Activated CD8-positive, alpha-beta T cell treated with anti-CD3 and anti-CD28 coated beads for 36 hours (primary cell): ENCODE measurements at regions not wholly inside any gene's neighbourhood (a gene's known extent, or its start where the extent isn't known, plus 50 kb on each side); places are given as distances from the start of the nearest gene placed in this dataset.
A peak's percentile ranks its signal among the peaks of the same experiment; 100 is the strongest.

Experiments
- ATAC-seq: fragments of 200-7000 bp; cut with Tn5 transposase; one replicate; pipeline ENCODE4 v1.10.0; 2021; ENCODE audit warnings: mild to moderate bottlenecking, moderate library complexity
- CTCF ChIA-PET: fragments of 350-600 bp; sonication (Branson Sonifier 250); formaldehyde crosslinking; loops from one replicate; lab custom pipeline; 2021; ENCODE audit warnings: antibody characterized with exemption; lab: Charles Lee
- POLR2A ChIA-PET: fragments of 350-600 bp; sonication (Branson Sonifier 250); formaldehyde crosslinking; loops from one replicate; lab custom pipeline; 2021; ENCODE audit warnings: antibody characterized with exemption; lab: Charles Lee
- DNase-seq: peaks from one replicate; pipeline ENCODE4 v3.0.0-alpha.2; 2020
- H3K27ac Mint-ChIP-seq: one replicate; pipeline ENCODE4 v1.8.0; 2021; ENCODE audit warnings: mild to moderate bottlenecking, mixed read lengths
- H3K27me3 Mint-ChIP-seq: one replicate; pipeline ENCODE4 v1.8.0; 2021; ENCODE audit warnings: mixed read lengths
- H3K36me3 Mint-ChIP-seq: one replicate; pipeline ENCODE4 v1.8.0; 2021; ENCODE audit warnings: low read depth, mixed read lengths
- H3K4me1 Mint-ChIP-seq: one replicate; pipeline ENCODE4 v1.8.0; 2021; ENCODE audit warnings: low read depth, mixed read lengths
- H3K4me3 Mint-ChIP-seq: one replicate; pipeline ENCODE4 v1.8.0; 2021; ENCODE audit warnings: mild to moderate bottlenecking, moderate library complexity, mixed read lengths
- H3K9me3 Mint-ChIP-seq: one replicate; pipeline ENCODE4 v1.8.0; 2021; ENCODE audit warnings: mixed read lengths
- CTCF ChIP-seq: fragments of 200-600 bp; IDR thresholded peaks from one replicate; pipeline ENCODE4 v1.8.0; 2022; ENCODE audit warnings: antibody characterized with exemption, mild to moderate bottlenecking
- intact Hi-C: fragments of 100-400 bp; cut with micrococcal nuclease; formaldehyde crosslinking; loops from one replicate; pipeline ENCODE4 v1.10.0; 2022

DNA sequence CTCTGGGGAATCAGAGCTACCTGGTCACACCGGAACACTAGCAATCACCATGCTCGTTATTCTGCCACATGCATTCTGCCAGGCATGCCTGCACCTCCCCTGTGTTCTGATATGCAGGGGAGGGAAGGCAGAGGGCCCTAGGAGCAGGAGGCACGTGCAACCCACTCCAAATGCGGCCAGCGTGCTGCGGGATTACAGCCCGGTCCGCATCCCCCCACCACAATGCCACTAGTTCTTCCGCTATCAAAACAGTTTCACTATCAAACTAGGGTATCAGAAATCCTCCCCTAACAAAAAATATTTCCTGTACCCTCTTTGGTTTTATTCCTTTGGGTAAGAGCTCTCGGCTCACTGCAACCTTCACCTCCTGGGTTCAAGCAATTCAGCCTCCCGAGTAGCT, 223.2 kb upstream of the IGF1R start:
- no peak for TF ChIP-seq CTCF
- ChIA-PET POLR2A (no interaction called here), CTCF (interaction anchor here (1.6 to 1.8 kb wide), 2 partner anchors 94 to 113 kb away, joined by 4 to 6 read pairs; no protein-coding TSS in a partner anchor)
- ATAC-seq (no peak), DNase-seq (no peak)
- Mint-ChIP-seq H3K4me3 (no peak overlapping the region), H3K27me3 (peaks cover 49% of the 10 kb centered on the region), H3K36me3 (no peaks in the 10 kb centered on the region), H3K9me3 (no peaks in the 10 kb centered on the region), H3K27ac (no peak overlapping the region), H3K4me1 (peaks cover 6% of the 10 kb centered on the region)
- intact Hi-C loops, result loop anchor here (10.0 kb wide), 1 partner anchor 520 kb away; no protein-coding TSS in a partner anchor

GRCh38 chr15:98427321-98427720, 221.0 kb upstream of the IGF1R start:
- H3K9me3 Mint-ChIP-seq, result no peaks in the 10 kb centered on the region
- intact Hi-C loops, result loop anchor here (10.0 kb wide), 1 partner anchor 523 kb away; no protein-coding TSS in a partner anchor
- ChIA-PET POLR2A (no interaction called here), CTCF (interaction anchor here (0.9 to 3.3 kb wide), 9 partner anchors 22 to 531 kb away, joined by 3 to 37 read pairs (median 4); no protein-coding TSS in a partner anchor)
- no peak for ATAC-seq
- no peak overlapping the region for H3K4me3 Mint-ChIP-seq
- no peak overlapping the region for H3K27ac Mint-ChIP-seq
- DNase-seq, result no peak
- no peaks in the 10 kb centered on the region for H3K36me3 Mint-ChIP-seq
- no peak for TF ChIP-seq CTCF
- H3K4me1 Mint-ChIP-seq, result peaks cover 3% of the 10 kb centered on the region
- peaks cover 44% of the 10 kb centered on the region for H3K27me3 Mint-ChIP-seq

GRCh38 chr15:98428253-98428989, 219.9 kb upstream of the IGF1R start:
- intact Hi-C loops, result loop anchor here (10.0 kb wide), 1 partner anchor 524 kb away; no protein-coding TSS in a partner anchor
- Mint-ChIP-seq H3K9me3 (no peaks in the 10 kb centered on the region), H3K27me3 (peaks cover 35% of the 10 kb centered on the region), H3K4me3 (peak overlapping the region; percentile 43), H3K36me3 (no peaks in the 10 kb centered on the region), H3K27ac (no peak overlapping the region), H3K4me1 (peaks cover 3% of the 10 kb centered on the region)
- DNase-seq (peak; percentile 67), ATAC-seq (peak; percentile 88)
- ChIA-PET CTCF (interaction anchor here (0.6 to 3.3 kb wide), 26 partner anchors 8 to 532 kb away, joined by 3 to 37 read pairs (median 3); no protein-coding TSS in a partner anchor), POLR2A (interaction anchor here (0.6 kb wide), 1 partner anchor 120 kb away, joined by 4 read pairs; no protein-coding TSS in a partner anchor)
- TF ChIP-seq CTCF, result peak; percentile 80

- Mint-ChIP-seq H3K27me3 (peaks cover 34% of the 10 kb centered on the region), H3K27ac (no peak overlapping the region), H3K9me3 (no peaks in the 10 kb centered on the region), H3K4me1 (peaks cover 3% of the 10 kb centered on the region), H3K4me3 (no peak overlapping the region), H3K36me3 (no peaks in the 10 kb centered on the region)
- DNase-seq (no peak), ATAC-seq (no peak)
- no peak for TF ChIP-seq CTCF
- POLR2A ChIA-PET, result no interaction called here
- intact Hi-C loops, result no loop called here
- CTCF ChIA-PET, result interaction anchor here (1.8 kb wide), 1 partner anchor 9 kb away, joined by 5 read pairs; no protein-coding TSS in a partner anchor
These were observed 217.2 kb upstream of the IGF1R start for GRCh38 chr15:98431171-98431570.

DNA sequence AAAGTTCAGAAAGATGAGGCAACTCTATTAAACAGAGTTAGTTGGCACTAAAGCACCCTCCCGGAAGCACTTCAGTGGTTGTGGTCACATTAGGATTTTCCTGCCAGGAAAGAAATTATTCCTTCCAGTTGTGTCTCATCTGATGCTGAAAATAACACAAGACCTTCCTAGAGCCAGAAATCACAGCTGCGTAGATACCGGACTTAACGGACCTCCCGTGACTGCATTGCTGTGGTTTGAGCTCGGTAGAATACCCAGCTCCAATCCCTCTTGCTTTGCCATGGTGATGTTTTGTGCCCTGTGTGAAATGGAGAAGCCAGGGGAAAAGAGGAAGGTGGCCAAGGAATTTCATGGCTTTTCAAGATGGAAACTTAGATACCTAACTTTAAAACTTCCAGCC, 215.0 kb upstream of the IGF1R start:
- ATAC-seq (no peak), DNase-seq (no peak)
- Mint-ChIP-seq H3K27me3 (peaks cover 23% of the 10 kb centered on the region), H3K27ac (no peak overlapping the region), H3K4me3 (no peak overlapping the region), H3K9me3 (no peaks in the 10 kb centered on the region), H3K4me1 (peaks cover 3% of the 10 kb centered on the region), H3K36me3 (no peaks in the 10 kb centered on the region)
- intact Hi-C loops, result no loop called here
- ChIA-PET CTCF (interaction anchor here (1.8 kb wide), 1 partner anchor 10 kb away, joined by 5 read pairs; no protein-coding TSS in a partner anchor), POLR2A (no interaction called here)
- TF ChIP-seq CTCF, result no peak
